CD4-positive, alpha-beta T cell (primary cell): ENCODE measurements at regions not wholly inside any gene's neighbourhood (a gene's known extent, or its start where the extent isn't known, plus 50 kb on each side); places are given as distances from the start of the nearest gene placed in this dataset.

Experiments
- ATAC-seq: fragments of 200-7000 bp; cut with Tn5 transposase; one replicate; pipeline ENCODE4 v1.10.0; 2022; ENCODE audit warnings: mild to moderate bottlenecking; ENCODE audit not compliant: poor library complexity
- CTCF ChIA-PET: fragments of 350-600 bp; sonication (Branson Sonifier 250); formaldehyde crosslinking; loops from one replicate; lab custom pipeline; 2021; ENCODE audit warnings: antibody characterized with exemption, inconsistent platforms; lab: Charles Lee
- POLR2A ChIA-PET: fragments of 350-600 bp; sonication (Branson Sonifier 250); formaldehyde crosslinking; loops from one replicate; lab custom pipeline; 2021; ENCODE audit warnings: antibody characterized with exemption, inconsistent platforms; lab: Charles Lee
- DNase-seq, 14 experiments: peaks; one replicate each; pipeline ENCODE4 v3.0.0-alpha.2; 2013 to 2020; ENCODE audit warnings: mixed read lengths in 2 of 14
- H3K27ac ChIP-seq, 2 donors: one replicate each; pipeline versions ENCODE4 v1.5.1 to v1.7.0; 2013; ENCODE audit warnings: low read length in 2 of 2, low read depth in 1 of 2, mild to moderate bottlenecking in 1 of 2
- H3K27me3 ChIP-seq, 2 experiments: 1 replicate in 1 of 2; 2 replicates in 1 of 2; pipeline versions ENCODE4 v1.6.1 to v1.7.0; 2013; ENCODE audit warnings: low read length in 2 of 2, control low read depth in 1 of 2, mild to moderate bottlenecking in 1 of 2, moderate library complexity in 1 of 2; ENCODE audit not compliant: insufficient read depth in 2 of 2, control insufficient read depth in 1 of 2
- H3K36me3 ChIP-seq: one replicate; pipeline ENCODE4 v1.6.1; 2013; ENCODE audit warnings: low read length, control low read depth; ENCODE audit not compliant: insufficient read depth
- H3K4me1 ChIP-seq: one replicate; pipeline ENCODE4 v1.6.1; 2013; ENCODE audit warnings: low read length, control low read depth; ENCODE audit not compliant: insufficient read depth
- H3K4me3 ChIP-seq: one replicate; pipeline ENCODE4 v1.5.1; 2013; ENCODE audit warnings: mild to moderate bottlenecking, low read length, moderate library complexity
- H3K9me3 ChIP-seq, 2 experiments: 1 replicate in 1 of 2; 2 replicates in 1 of 2; pipeline versions ENCODE4 v1.6.1 to v1.7.0; 2013; ENCODE audit warnings: low read length in 2 of 2, mild to moderate bottlenecking in 2 of 2, control low read depth in 1 of 2, moderate library complexity in 1 of 2; ENCODE audit not compliant: control insufficient read depth in 1 of 2, insufficient read depth in 1 of 2
- H3K27ac Mint-ChIP-seq: one replicate; pipeline ENCODE4 v1.8.0; 2020; ENCODE audit warnings: mixed read lengths
- H3K27me3 Mint-ChIP-seq: one replicate; pipeline ENCODE4 v1.8.0; 2021; ENCODE audit warnings: mixed read lengths
- H3K36me3 Mint-ChIP-seq: one replicate; pipeline ENCODE4 v1.8.0; 2021; ENCODE audit warnings: low read depth, mixed read lengths
- H3K4me1 Mint-ChIP-seq: one replicate; pipeline ENCODE4 v1.8.0; 2021; ENCODE audit warnings: low read depth, mixed read lengths
- H3K4me3 Mint-ChIP-seq: one replicate; pipeline ENCODE4 v1.8.0; 2020; ENCODE audit warnings: mild to moderate bottlenecking, mixed read lengths
- H3K9me3 Mint-ChIP-seq: one replicate; pipeline ENCODE4 v1.8.0; 2020; ENCODE audit warnings: mixed read lengths
- intact Hi-C, 2 experiments: fragments of 100-400 bp; cut with DNase I in 1 of 2; cut with micrococcal nuclease in 1 of 2; formaldehyde crosslinking; loops; one replicate each; pipeline versions ENCODE4 v1.15.1 to v1.9.0; 2023 to 2025; cut with DNase I, micrococcal nuclease
- TF ChIP-seq, protein P1 (sequence below): fragments of 200-600 bp; IDR thresholded peaks from one replicate; pipeline ENCODE4 v1.8.0; 2022; ENCODE audit warnings: antibody characterized with exemption, mild to moderate bottlenecking

DNA sequence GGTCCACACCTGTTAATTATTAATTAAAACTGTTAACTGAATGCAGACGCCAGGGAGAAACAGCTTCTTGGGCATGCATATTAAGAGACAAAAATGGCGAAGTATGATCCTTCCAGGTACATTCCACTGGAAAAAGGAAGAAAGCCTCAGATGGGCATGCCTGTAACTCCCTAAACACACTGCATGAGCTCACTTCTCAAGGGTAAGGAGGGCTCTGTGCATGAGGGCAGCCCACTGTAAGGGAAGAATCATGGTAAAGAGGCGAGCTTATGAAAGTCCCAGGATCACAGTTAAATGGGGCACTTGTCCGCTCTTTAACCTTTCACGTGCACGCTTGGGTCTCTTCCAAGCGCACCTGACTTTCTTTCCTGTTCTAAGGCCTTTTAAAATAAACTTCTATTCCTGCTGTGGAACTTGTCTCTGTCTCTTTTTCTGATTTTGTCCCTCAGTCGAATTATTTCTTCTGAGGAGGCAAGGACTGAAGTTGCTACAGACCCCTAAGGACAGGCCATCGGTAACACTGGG, 321.7 kb downstream of the PPP1R2C start:
- H3K27ac Mint-ChIP-seq = no peak overlapping the region
- H3K36me3 ChIP-seq = no peaks in the 10 kb centered on the region
- H3K4me3 ChIP-seq = no peak overlapping the region
- no peak for ATAC-seq
- H3K4me1 ChIP-seq = no peaks in the 10 kb centered on the region
- H3K27ac ChIP-seq = no peak overlapping the region
- ChIA-PET POLR2A (no interaction called here), CTCF (no interaction called here)
- TF ChIP-seq, protein P1, sequence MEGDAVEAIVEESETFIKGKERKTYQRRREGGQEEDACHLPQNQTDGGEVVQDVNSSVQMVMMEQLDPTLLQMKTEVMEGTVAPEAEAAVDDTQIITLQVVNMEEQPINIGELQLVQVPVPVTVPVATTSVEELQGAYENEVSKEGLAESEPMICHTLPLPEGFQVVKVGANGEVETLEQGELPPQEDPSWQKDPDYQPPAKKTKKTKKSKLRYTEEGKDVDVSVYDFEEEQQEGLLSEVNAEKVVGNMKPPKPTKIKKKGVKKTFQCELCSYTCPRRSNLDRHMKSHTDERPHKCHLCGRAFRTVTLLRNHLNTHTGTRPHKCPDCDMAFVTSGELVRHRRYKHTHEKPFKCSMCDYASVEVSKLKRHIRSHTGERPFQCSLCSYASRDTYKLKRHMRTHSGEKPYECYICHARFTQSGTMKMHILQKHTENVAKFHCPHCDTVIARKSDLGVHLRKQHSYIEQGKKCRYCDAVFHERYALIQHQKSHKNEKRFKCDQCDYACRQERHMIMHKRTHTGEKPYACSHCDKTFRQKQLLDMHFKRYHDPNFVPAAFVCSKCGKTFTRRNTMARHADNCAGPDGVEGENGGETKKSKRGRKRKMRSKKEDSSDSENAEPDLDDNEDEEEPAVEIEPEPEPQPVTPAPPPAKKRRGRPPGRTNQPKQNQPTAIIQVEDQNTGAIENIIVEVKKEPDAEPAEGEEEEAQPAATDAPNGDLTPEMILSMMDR = no peak
- no peak for DNase-seq
- intact Hi-C loops = no loop called here
- H3K9me3 ChIP-seq = no peaks in the 10 kb centered on the region
- no peaks in the 10 kb centered on the region for H3K4me1 Mint-ChIP-seq
- no peaks in the 10 kb centered on the region for H3K27me3 ChIP-seq
- H3K4me3 Mint-ChIP-seq = no peak overlapping the region
- no peaks in the 10 kb centered on the region for H3K9me3 Mint-ChIP-seq
- H3K36me3 Mint-ChIP-seq = no peaks in the 10 kb centered on the region
- H3K27me3 Mint-ChIP-seq = no peaks in the 10 kb centered on the region

DNA sequence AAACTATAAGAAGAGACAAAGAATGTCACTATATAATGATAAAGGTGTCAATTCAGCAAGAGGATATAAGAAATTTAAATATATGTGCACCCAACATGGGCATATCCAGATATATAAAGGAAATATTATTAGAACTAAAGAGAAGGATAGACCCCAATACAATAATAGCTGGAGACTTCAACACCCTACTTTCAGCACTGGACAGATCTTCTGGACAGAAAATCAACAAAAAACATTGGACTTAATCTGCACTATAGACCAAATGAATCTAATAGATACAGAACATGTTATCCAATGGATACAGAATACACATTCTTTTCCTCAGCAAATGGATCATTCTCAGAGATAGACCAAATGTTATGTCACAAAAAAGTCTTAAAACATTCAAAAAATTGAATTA, 327.7 kb downstream of the PPP1R2C start:
- TF ChIP-seq, protein P1 = no peak
- ChIA-PET CTCF (no interaction called here), POLR2A (no interaction called here)
- H3K9me3 ChIP-seq = no peaks in the 10 kb centered on the region
- no peak overlapping the region for H3K27ac Mint-ChIP-seq
- H3K4me3 ChIP-seq = no peak overlapping the region
- H3K27me3 ChIP-seq = no peaks in the 10 kb centered on the region
- DNase-seq (no peak), ATAC-seq (no peak)
- H3K36me3 Mint-ChIP-seq = no peaks in the 10 kb centered on the region
- no peaks in the 10 kb centered on the region for H3K27me3 Mint-ChIP-seq
- H3K4me1 Mint-ChIP-seq = no peaks in the 10 kb centered on the region
- intact Hi-C loops = no loop called here
- H3K4me3 Mint-ChIP-seq = no peak overlapping the region
- H3K36me3 ChIP-seq = no peaks in the 10 kb centered on the region
- H3K4me1 ChIP-seq = no peaks in the 10 kb centered on the region
- no peak overlapping the region for H3K27ac ChIP-seq
- no peaks in the 10 kb centered on the region for H3K9me3 Mint-ChIP-seq

DNA sequence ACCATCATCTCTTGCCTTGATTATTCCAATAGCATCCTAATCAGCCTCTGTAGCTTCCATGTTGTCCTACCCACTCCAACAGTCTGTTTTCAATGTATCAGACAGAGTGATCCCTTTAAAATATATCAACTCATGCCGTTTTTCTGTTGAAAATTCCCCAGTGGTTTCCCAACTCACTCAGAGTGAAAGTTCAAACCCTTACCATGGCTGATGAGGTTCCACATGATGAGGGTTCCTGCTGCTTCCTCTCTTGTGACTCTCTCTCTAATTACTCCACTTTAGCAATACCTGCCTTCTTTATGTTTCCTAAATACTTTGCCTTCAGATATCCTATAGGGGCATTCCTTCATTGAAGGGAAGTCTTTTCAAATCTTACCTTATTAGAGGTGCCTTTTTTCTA, 334.7 kb downstream of the PPP1R2C start:
- Histone ChIP-seq H3K9me3 (no peaks in the 10 kb centered on the region), H3K27ac (no peak overlapping the region), H3K27me3 (no peaks in the 10 kb centered on the region), H3K4me3 (no peak overlapping the region), H3K4me1 (no peaks in the 10 kb centered on the region), H3K36me3 (no peaks in the 10 kb centered on the region)
- intact Hi-C loops = no loop called here
- ChIA-PET CTCF (no interaction called here), POLR2A (no interaction called here)
- TF ChIP-seq, protein P1 = no peak
- Mint-ChIP-seq H3K4me1 (no peaks in the 10 kb centered on the region), H3K27ac (no peak overlapping the region), H3K36me3 (no peaks in the 10 kb centered on the region), H3K27me3 (no peaks in the 10 kb centered on the region), H3K4me3 (no peak overlapping the region), H3K9me3 (peaks cover 3% of the 10 kb centered on the region)
- ATAC-seq (no peak), DNase-seq (no peak)
